CD14-positive monocyte (primary cell): ENCODE measurements at regions not wholly inside any gene's neighbourhood (a gene's known extent, or its start where the extent isn't known, plus 50 kb on each side); places are given as distances from the start of the nearest gene placed in this dataset.
A peak's percentile ranks its signal among the peaks of the same experiment; 100 is the strongest.

Experiments used
- DNase-seq, 3 donors: peaks; one replicate each; pipeline ENCODE4 v3.0.0-alpha.2; 2011 to 2022
- H2AFZ ChIP-seq: 2 replicates; pipeline ENCODE4 v1.6.0; 2012; ENCODE audit warnings: mild to moderate bottlenecking, low read depth, low read length, inconsistent platforms; ENCODE audit not compliant: insufficient read depth, poor library complexity, severe bottlenecking
- H3K27ac ChIP-seq, 2 donors: 1 replicate in 1 of 2; 2 replicates in 1 of 2; pipeline ENCODE4 v1.5.1; 2012 to 2013; ENCODE audit warnings: low read length in 2 of 2, control low read depth in 1 of 2, inconsistent platforms in 1 of 2, low read depth in 1 of 2, mild to moderate bottlenecking in 1 of 2
- H3K27me3 ChIP-seq, 2 donors: one replicate each; pipeline versions ENCODE4 v1.6.0 to v1.6.1; 2011 to 2013; ENCODE audit warnings: low read length in 2 of 2; ENCODE audit not compliant: control insufficient read depth in 2 of 2, insufficient read depth in 2 of 2
- H3K36me3 ChIP-seq, 2 donors: replicated peaks in 1 of 2; 1 replicate in 1 of 2; 2 replicates in 1 of 2; pipeline versions ENCODE4 v1.5.1 to v1.6.1; 2012 to 2013; ENCODE audit warnings: low read length in 2 of 2, control low read depth in 1 of 2, inconsistent platforms in 1 of 2, mild to moderate bottlenecking in 1 of 2; ENCODE audit not compliant: insufficient read depth in 2 of 2, control insufficient read depth in 1 of 2
- H3K4me1 ChIP-seq, 2 donors: 1 replicate in 1 of 2; 2 replicates in 1 of 2; pipeline versions ENCODE4 v1.5.1 to v1.6.1; 2012 to 2013; ENCODE audit warnings: low read length in 2 of 2, control low read depth in 1 of 2, inconsistent platforms in 1 of 2, mild to moderate bottlenecking in 1 of 2, moderate library complexity in 1 of 2; ENCODE audit not compliant: insufficient read depth in 2 of 2, control insufficient read depth in 1 of 2
- H3K4me2 ChIP-seq: replicated peaks from 2 replicates; pipeline ENCODE3; 2012; ENCODE audit warnings: low read length, moderate library complexity, mild to moderate bottlenecking; ENCODE audit not compliant: poor library complexity, severe bottlenecking; ENCODE audit errors: extremely low read depth
- H3K4me3 ChIP-seq, 3 experiments: fragments of 200-600 bp in 1 of 3; sonication (generic) in 1 of 3; replicated peaks in 1 of 3; 1 replicate in 2 of 3; 2 replicates in 1 of 3; pipeline ENCODE4 v1.5.1; 2011 to 2013; ENCODE audit warnings: low read length in 3 of 3, mild to moderate bottlenecking in 3 of 3, control low read depth in 2 of 3, low read depth in 2 of 3, inconsistent platforms in 1 of 3, moderate library complexity in 1 of 3
- H3K79me2 ChIP-seq: 2 replicates; pipeline ENCODE4 v1.6.0; 2012; ENCODE audit warnings: mild to moderate bottlenecking, control low read depth, inconsistent platforms, low read length, moderate library complexity; ENCODE audit not compliant: insufficient read depth
- H3K9ac ChIP-seq: 2 replicates; pipeline ENCODE4 v1.6.0; 2017; ENCODE audit warnings: low read length, mild to moderate bottlenecking; ENCODE audit not compliant: insufficient read depth, poor library complexity, severe bottlenecking
- H3K9me3 ChIP-seq, 2 donors: replicated peaks in 1 of 2; 1 replicate in 1 of 2; 2 replicates in 1 of 2; pipeline versions ENCODE4 v1.5.1 to v1.6.1; 2012 to 2013; ENCODE audit warnings: low read length in 2 of 2, control low read depth in 1 of 2; ENCODE audit not compliant: control insufficient read depth in 1 of 2, insufficient read depth in 1 of 2
- H4K20me1 ChIP-seq: 2 replicates; pipeline ENCODE4 v1.6.0; 2012; ENCODE audit warnings: mild to moderate bottlenecking, low read length, control low read depth, moderate library complexity; ENCODE audit not compliant: insufficient read depth
- H3K27ac Mint-ChIP-seq, 7 donors: one replicate each; pipeline ENCODE4 v1.8.0; 2020; ENCODE audit warnings: mild to moderate bottlenecking in 7 of 7, mixed read lengths in 7 of 7, moderate library complexity in 6 of 7, inconsistent platforms in 2 of 7
- H3K27me3 Mint-ChIP-seq, 3 donors: one replicate each; pipeline ENCODE4 v1.8.0; 2021 to 2022; ENCODE audit warnings: low read depth in 3 of 3, mild to moderate bottlenecking in 3 of 3, mixed read lengths in 3 of 3, moderate library complexity in 3 of 3, inconsistent platforms in 1 of 3
- H3K36me3 Mint-ChIP-seq, 2 donors: one replicate each; pipeline ENCODE4 v1.8.0; 2020; ENCODE audit warnings: mixed read lengths in 2 of 2, inconsistent platforms in 1 of 2, mild to moderate bottlenecking in 1 of 2
- H3K4me1 Mint-ChIP-seq: one replicate; pipeline ENCODE4 v1.8.0; 2020; ENCODE audit warnings: mild to moderate bottlenecking, mixed read lengths
- H3K4me3 Mint-ChIP-seq, 2 donors: one replicate each; pipeline ENCODE4 v1.8.0; 2020; ENCODE audit warnings: mild to moderate bottlenecking in 2 of 2, mixed read lengths in 2 of 2, moderate library complexity in 1 of 2
- H3K9me3 Mint-ChIP-seq, 7 donors: one replicate each; pipeline ENCODE4 v1.8.0; 2020 to 2022; ENCODE audit warnings: mixed read lengths in 7 of 7, mild to moderate bottlenecking in 6 of 7, moderate library complexity in 6 of 7, inconsistent platforms in 2 of 7
- CTCF ChIP-seq: fragments of 200-600 bp; IDR thresholded peaks from one replicate; pipeline ENCODE4 v1.8.0; 2022; ENCODE audit warnings: antibody characterized with exemption, mild to moderate bottlenecking
- WGBS: methylation state at CpG from one replicate; pipeline ENCODE4 v1.1.5; 2013; ENCODE audit warnings: missing lambda C conversion rate; ENCODE audit not compliant: insufficient coverage; 5-methylcytosine and 5-hydroxymethylcytosine counted together
- intact Hi-C, 2 donors: fragments of 100-400 bp; cut with micrococcal nuclease; formaldehyde crosslinking; loops; one replicate each; pipeline versions ENCODE4 v1.15.0 to v1.15.1; 2023

GRCh38 chr14:61872452-61872851 is 110.2 kb downstream of the SNAPC1 start:
- no CpG with 5 or more reads among the region's 1 CpG for WGBS
- H3K9me3 Mint-ChIP-seq = peaks cover 5 to 17% (median 12%) of the 10 kb centered on the region in 7 donors
- no peak overlapping the region for H3K4me2 ChIP-seq

GRCh38 chr14:61875483-61875882 is 113.3 kb downstream of the SNAPC1 start:
- no peak overlapping the region for H3K4me3 ChIP-seq
- Mint-ChIP-seq H3K4me1 (peaks cover 5% of the 10 kb centered on the region), H3K27me3 (peaks cover 12 to 26% (median 23%) of the 10 kb centered on the region in 3 donors), H3K36me3 (no peaks in the 10 kb centered on the region), H3K27ac (no peak overlapping the region), H3K4me3 (no peak overlapping the region), H3K9me3 (peaks cover 2 to 10% (median 5%) of the 10 kb centered on the region in 7 donors)
- no peak overlapping the region for H3K27ac ChIP-seq
- DNase-seq = no peak
- no peak overlapping the region for H3K9ac ChIP-seq
- no peak overlapping the region for H2AFZ ChIP-seq
- WGBS = no CpG with 5 or more reads among the region's 1 CpG
- no peak for TF ChIP-seq CTCF
- H3K4me1 ChIP-seq = no peaks in the 10 kb centered on the region
- no peaks in the 10 kb centered on the region for H3K36me3 ChIP-seq
- H3K4me2 ChIP-seq = no peak overlapping the region
- H3K27me3 ChIP-seq = peaks cover 8 to 9% of the 10 kb centered on the region in 2 donors
- H3K9me3 ChIP-seq = peaks cover 3 to 9% of the 10 kb centered on the region in 2 donors
- no peaks in the 10 kb centered on the region for H4K20me1 ChIP-seq
- intact Hi-C loops = no loop called here
- no peaks in the 10 kb centered on the region for H3K79me2 ChIP-seq

More at GRCh38 chr14:61872452-61872851, 110.2 kb downstream of the SNAPC1 start:
- no peak overlapping the region for H3K27ac ChIP-seq
- H3K4me1 Mint-ChIP-seq = peaks cover 13% of the 10 kb centered on the region
- no peak overlapping the region for H3K4me3 Mint-ChIP-seq
- no peaks in the 10 kb centered on the region for H3K36me3 ChIP-seq
- intact Hi-C loops = no loop called here
- H4K20me1 ChIP-seq = no peaks in the 10 kb centered on the region
- peaks cover 3 to 10% of the 10 kb centered on the region in 2 donors for H3K4me1 ChIP-seq
- peak; percentile 12 to 20 (median 20) for DNase-seq
- peaks cover 3 to 8% of the 10 kb centered on the region in 2 donors for H3K27me3 ChIP-seq
- no peaks in the 10 kb centered on the region for H3K79me2 ChIP-seq
- H3K36me3 Mint-ChIP-seq = no peaks in the 10 kb centered on the region
- H3K9me3 ChIP-seq = peaks cover 3 to 16% of the 10 kb centered on the region in 2 donors
- no peak overlapping the region for H3K9ac ChIP-seq
- peaks cover 4 to 12% (median 10%) of the 10 kb centered on the region in 3 donors for H3K27me3 Mint-ChIP-seq
- no peak overlapping the region for H3K27ac Mint-ChIP-seq
- no peak overlapping the region for H3K4me3 ChIP-seq
- no peak overlapping the region for H2AFZ ChIP-seq
- no peak for TF ChIP-seq CTCF
